ENCODE measurements at regions not wholly inside any gene's neighbourhood (a gene's known extent, or its start where the extent isn't known, plus 50 kb on each side); places are given as distances from the start of the nearest gene placed in this dataset.
A peak's percentile ranks its signal among the peaks of the same experiment; 100 is the strongest.
"Not testable (repeated sequence)": the region's sequence is repeated elsewhere in the genome, so short reads cannot be mapped to it uniquely, and the experiment has no call there.

DNA sequence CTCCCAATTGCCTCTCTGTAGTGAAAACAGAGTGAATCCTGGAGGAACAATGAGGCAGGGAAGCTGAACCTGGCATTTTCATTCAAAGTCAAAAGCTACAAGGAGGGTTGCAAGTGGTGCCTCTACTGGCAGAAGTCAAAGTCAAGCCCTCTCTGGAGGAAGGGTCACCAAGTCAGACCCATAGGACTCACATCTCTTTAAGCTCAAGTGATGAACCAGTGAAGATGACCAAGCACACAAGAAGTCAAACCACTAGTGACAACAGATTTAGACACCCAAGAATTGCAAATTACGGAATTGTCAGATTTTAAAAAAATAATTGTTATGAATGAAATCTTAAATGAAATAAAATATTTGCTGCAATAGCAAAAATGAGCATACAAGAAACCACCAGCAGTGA is 81.1 kb upstream of the ATP1B1 start:
- DNase-seq (ENCODE audit: extremely low read depth in 1 of 11, low read depth in 9 of 11, low spot score in 4 of 11): no peak

DNA sequence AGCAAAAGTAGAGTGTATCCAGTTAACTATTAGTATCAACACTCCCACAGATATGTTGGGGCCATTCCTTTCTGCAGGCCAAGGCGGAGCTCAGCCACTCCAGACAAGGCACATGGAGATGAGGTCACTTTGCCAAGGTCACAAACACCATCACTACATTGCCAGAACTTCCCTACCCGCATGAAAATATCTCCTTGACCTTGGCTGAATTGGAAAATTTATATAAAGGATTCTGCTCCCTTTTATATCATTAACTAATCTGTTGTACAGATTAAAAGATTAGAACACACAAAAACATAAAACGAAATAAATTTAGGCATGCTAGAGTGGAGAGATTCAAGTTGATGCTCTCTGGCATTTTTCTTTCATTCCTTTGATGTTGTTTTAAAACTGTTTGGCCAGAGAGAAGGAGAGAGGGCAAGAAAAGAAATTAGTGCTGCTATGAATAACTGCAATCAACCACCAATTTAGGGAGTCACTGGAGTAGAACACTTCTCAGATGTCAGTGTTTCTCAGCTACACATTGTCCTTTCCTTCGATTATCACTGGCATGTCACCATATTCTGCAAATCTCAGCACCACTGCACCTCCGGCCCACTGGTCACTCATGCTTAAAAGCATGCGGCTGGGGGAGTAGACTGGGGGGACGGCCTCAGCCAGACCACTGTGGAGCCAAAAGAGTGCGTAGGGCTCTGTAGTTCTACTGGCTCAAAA is 78.7 kb upstream of the ATP1B1 start:
- peak in 2 of 11 donors; percentile 15 to 24 for DNase-seq (ENCODE audit: extremely low read depth in 1 of 11, low read depth in 9 of 11, low spot score in 4 of 11)

DNA sequence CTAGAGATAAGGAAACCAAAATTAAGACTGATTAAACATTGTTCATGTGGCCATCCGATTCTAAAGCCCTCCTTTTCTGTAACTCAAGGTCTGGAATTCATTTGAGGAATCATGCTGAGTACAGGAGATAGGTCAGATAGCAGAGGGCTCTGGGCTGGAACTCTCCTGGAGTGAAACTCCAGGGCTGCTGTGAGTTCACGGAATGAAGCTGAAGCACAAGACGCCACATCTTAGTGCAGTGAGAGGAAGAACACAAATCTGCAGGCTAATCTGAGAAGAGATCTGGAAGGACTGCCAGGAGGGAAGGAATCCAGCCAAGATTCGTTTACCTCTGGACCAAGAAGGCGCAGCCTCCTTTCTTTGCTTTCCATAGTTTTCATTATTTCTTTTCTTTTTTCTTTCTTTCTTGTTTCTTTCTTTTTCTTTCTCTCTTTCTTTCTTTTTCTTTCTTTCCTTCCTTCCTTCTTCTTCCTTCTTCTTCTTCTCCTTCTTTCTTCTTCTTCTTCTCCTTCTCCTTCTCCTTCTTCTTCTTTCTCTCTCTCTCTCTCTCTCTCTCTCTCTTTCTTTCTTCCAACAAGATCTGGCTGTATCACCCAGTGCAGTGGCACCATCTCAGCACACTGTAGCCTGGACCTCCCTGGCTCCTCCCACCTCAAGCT is 74.8 kb upstream of the ATP1B1 start:
- DNase-seq (ENCODE audit: extremely low read depth in 1 of 11, low read depth in 9 of 11, low spot score in 4 of 11): no peak

DNA sequence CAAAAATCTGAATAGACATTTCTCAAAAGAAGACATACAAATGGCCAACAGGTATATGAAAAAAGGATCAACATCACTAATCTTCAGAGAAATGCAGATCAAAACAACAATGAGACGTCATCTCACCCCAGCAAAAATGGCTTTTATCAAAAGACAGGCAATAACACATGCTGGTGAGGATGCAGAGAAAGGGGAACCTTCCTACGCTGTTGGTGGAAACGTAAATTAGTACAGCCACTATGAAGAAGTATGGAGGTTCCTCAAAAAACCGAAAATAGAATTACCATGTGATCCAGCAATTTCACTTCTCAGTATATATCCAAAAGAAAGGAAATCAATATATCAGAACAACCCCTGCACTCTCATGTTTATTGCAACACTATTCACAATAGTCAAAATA is 65.1 kb upstream of the ATP1B1 start:
- no peak for DNase-seq (ENCODE audit: extremely low read depth in 1 of 11, low read depth in 9 of 11, low spot score in 4 of 11)

DNA sequence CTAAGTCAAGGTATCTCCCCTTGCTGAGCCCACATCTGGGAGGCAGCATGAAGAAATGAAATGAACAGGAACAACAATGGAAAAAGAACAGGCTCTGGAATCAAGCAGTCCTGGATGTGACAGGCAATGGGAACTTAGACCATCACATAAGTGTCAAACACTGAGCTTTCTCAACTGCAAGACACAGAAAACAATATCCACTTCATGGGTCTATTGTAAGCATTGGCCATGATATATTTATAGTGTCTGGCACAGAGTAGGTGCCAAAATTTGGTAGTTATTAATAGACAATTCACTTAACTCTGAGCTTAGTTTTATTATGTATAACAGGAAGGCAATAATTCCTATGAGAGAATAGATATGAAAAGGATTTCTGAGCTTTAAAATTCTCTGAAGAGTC is 64.1 kb upstream of the ATP1B1 start:
- DNase-seq (ENCODE audit: extremely low read depth in 1 of 11, low read depth in 9 of 11, low spot score in 4 of 11): no peak

DNA sequence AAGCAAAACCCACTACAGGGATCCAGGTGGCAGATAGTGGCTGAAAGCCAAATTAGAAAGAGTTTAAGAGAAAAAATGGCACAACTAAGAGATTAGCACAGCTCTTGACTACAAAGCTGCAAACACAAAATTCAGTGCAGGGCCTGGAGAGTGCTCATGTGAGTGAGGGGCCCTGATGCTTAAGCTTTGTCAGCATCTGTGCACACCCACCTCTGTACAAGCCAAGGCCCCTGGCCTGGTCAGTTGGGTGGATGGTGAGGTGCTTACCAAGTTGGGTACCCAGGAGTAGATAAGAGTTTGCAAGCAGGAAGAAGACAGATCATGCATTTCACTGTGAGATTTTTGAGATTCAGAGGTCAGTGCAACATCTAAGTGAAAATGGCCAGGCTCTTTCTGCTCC is 62.7 kb upstream of the ATP1B1 start:
- no peak for DNase-seq (ENCODE audit: extremely low read depth in 1 of 11, low read depth in 9 of 11, low spot score in 4 of 11)

DNA sequence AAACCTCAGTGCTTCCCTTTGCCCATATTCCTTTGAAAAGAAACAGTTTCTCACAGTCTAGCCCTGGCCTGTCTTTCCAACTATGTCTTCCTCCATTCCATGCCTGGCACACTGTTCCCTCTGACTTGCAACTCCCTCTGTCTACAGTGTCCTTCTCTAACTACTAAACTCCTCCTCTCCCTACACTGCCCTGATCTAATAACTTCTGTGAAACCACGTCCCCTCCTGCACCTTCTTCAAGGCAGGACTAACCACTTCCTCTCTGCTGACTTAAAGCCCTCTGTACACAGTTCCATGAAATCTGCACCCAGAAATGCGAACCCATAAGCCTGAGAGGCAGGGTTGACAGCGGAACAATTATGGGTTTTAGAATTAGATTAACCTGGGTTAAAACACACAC is 62.2 kb upstream of the ATP1B1 start:
- DNase-seq (ENCODE audit: extremely low read depth in 1 of 11, low read depth in 9 of 11, low spot score in 4 of 11): no peak

DNA sequence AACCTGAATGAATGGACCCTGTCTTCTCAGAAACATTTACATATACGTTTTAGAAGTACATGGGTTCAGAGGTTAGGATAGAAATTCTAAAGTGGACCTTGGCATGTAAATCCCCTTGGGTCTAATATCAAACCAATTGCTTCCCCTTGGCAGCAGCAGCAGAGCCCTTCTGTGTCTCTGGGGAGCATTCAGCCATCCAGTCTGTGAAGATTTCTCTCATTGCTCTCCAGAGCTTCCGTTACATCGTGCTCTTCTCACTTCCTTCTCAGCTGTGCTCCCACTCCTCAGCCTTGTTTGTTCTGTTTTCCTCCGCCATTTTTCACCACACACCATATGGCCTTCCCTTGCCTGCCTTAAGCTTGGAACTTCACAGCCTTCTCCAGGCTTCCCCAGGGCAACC is 61.5 kb upstream of the ATP1B1 start:
- no peak for DNase-seq (ENCODE audit: extremely low read depth in 1 of 11, low read depth in 9 of 11, low spot score in 4 of 11)

DNA sequence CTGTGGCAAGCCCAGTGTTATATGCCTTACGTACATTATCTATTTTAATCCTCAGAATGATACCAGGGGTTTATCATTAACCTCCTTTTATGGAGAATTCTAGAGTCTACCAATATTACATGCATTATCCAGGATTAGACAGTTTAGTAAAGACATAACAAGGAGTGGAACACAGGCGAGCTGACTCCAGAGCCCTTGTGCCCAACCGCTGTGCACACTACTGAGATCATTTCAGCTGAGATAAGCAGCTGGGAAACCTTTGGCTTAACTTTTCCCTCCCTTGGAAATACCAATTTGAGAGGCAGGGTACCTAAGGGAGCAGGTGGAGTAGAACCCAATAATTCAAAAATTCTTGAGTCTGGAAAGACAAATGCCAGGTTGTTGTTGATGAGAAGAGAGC is 59.8 kb upstream of the ATP1B1 start:
- no peak for DNase-seq (ENCODE audit: extremely low read depth in 1 of 11, low read depth in 9 of 11, low spot score in 4 of 11)

DNA sequence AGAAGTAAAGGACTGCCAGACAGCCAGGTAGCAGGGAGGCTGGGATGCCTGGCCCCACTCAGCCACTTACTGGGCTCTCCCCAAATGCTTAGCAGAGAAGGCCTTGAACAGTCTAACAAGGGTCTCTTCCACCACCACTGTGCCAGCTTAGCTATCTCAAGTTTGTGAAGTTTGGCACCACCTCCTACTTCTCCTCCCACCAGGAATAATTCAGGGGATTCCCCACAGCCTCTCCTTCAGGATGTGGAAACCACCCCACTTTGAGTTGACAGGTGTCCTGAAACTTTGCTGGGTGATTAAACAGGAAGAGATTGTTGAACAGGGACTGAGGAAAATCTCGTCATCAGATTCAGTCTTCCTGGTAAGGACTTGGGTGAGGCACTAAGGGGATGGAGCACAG is 59.4 kb upstream of the ATP1B1 start:
- no peak for DNase-seq (ENCODE audit: extremely low read depth in 1 of 11, low read depth in 9 of 11, low spot score in 4 of 11)

DNA sequence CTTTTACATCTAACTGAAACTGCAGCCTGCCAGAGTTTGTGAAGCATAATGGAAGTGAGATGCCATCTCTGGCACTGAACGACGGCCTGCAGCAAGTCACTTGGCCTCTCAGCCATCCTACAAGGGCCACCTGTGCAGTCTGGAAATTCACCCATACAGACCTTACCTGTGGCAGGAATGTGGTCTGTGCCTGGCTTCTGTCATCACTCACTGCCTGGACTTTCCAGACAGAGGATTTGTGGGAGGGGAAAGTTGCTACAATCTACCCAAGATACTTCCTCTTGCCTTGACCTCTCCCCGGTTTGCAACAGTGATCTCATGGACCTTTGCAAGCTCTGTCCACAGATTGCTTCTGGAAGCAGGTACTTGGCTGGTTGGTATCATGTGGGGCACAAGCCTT is 58.4 kb upstream of the ATP1B1 start:
- no peak for DNase-seq (ENCODE audit: extremely low read depth in 1 of 11, low read depth in 9 of 11, low spot score in 4 of 11)

DNA sequence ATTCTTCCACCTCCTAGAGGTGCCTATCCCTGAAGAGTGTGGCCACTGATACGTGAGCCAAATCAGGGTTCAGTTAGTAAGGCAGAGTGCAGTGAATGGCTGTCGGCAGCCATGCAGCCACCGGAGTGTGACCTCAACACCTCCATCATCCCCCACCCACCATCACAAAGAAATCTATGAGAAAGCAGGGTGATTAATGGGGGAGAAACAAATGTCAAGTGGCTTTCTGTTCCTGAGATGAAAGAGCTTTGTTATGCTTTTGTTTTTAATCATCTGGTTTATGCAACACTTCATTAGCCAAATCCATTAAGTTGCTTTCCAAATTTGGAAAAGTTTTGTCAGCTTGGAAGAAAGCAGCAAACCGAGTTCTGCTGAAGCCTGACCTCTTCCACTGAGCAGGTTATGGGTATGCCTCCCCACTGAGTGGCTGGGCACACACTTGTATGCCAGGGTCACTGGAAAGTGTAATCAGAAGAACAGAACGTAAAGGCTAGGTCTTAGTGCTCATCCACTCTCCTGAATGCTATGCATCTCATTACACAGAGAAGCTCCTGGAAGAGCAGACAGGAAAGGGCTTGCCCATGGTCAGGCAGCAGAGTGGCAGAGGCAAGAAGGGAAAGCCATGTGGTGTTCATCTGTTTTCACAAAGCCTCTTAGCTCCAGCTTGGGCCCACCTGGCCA is 57.1 kb upstream of the ATP1B1 start:
- peak in 1 of 11 donors; percentile 9 for DNase-seq (ENCODE audit: extremely low read depth in 1 of 11, low read depth in 9 of 11, low spot score in 4 of 11)

DNA sequence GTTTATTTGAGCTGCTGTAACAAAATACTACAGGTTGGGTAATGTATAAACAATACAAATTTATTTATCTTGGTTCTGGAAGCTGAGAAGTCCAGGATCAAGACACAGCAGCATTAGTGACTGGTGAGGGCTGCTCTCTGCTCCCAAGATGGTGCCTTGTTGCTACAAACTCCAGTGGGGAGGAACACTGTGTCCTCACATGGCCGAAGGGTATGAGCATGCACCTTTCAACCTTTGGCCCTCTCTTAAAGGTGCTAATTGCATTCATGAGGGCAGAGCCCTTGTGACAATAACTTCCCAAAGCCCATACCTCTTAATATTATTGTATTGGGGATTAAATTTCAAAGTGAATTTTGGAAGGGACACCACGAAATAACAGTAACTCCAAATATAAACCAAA is 55.3 kb upstream of the ATP1B1 start:
- no peak for DNase-seq (ENCODE audit: extremely low read depth in 1 of 11, low read depth in 9 of 11, low spot score in 4 of 11)

DNA sequence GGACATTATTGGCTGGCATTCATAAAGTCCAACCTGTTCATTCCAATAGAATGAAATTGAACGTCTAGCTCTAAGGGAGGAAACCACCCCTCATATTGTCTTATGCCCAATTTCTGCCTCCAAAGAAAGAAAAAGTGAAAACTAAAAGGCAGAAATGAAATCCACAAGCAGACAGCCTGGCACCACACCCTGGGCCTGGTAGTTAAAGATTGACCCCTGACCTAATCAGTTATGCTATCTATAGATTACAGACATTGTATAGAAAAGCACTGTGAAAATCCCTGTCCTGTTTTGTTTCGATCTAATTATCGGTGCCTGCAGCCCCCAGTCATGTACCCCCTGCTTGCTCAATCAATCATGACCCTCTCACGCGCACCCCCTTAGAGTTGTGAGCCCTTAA is 54.3 kb upstream of the ATP1B1 start:
- not testable (repeated sequence) for DNase-seq (ENCODE audit: extremely low read depth in 1 of 11, low read depth in 9 of 11, low spot score in 4 of 11)

DNA sequence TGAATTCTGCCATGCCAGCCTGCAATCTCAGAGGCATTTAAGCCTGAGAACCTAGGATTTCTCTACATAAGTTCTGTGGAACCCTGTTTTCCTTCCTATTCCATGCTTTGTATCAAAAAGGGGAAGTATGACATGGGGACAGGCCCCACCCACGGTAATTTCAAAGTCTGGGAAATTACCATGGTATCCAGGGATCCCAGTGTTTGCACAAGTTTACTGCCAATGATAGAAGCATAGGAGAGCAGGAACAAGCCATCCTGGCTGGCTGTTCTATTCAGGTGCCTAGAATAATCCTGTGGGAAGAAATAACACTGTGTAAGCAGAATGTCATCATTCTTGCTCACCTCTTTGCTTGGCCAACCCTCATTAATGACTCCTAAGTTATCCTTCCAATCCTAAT is 53.8 kb upstream of the ATP1B1 start:
- DNase-seq (ENCODE audit: extremely low read depth in 1 of 11, low read depth in 9 of 11, low spot score in 4 of 11): no peak

DNA sequence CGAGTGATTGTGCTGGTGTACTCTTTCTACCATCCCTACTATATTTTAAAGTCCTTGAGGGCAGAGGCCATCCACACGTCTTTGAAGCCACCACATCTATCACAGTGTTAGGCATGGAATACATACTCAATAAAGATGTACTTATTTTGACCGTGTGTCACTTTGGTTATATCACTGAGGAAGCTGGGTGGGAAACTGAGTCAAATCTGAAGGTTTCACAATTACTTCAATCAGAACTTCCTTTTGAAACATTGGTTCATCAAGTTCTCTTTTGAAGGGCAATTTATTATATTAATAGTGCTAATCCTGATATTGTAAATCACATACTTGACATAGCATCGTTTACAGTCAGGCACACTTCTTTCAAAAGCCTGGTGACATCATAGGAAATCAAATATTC is 53.3 kb upstream of the ATP1B1 start:
- DNase-seq (ENCODE audit: extremely low read depth in 1 of 11, low read depth in 9 of 11, low spot score in 4 of 11): no peak

Measured in renal cortex interstitium (tissue), 11 donors.